ENCODE measurements at regions not wholly inside any gene's neighbourhood (a gene's known extent, or its start where the extent isn't known, plus 50 kb on each side); places are given as distances from the start of the nearest gene placed in this dataset.

DNA sequence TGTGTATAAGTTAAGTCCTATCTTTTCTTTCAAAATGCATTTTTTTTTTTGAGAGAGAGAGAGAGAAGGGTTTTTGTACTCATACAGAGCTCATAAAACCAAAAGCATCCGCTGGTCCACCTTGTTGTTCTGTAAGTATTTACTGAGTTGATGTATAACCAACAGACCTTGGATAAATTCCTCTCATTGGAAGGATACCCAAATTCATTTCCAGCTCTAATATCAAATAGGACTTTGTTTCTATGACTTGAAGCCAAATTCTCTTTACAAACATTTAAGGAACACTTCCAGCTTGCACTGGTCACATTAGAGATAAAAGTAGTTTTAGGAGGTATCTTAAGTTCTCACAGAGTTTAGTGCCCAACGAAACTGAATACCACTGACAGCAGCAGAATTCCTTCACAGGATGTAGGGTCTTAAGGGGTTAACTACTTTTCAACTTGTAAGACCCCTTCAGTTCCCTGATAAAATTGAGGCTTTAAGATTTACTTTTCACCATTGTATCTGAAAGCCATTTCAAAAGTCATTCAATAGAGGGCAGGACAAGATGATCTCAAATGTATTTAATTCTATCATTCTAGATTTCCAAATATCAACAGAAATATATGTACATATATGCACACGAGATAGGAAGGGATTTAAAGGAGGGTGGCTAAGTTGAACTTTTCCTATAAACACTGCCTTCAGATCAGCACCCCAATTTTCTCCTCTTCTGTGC is 1398.5 kb upstream of the CELF4 start:
- H3K4me3 ChIP-seq (ENCODE audit: insufficient read depth, low read depth, low read length), result no peak overlapping the region
- no peaks in the 10 kb centered on the region for H3K36me3 ChIP-seq (replicated peaks; ENCODE audit: control insufficient read depth, insufficient read depth, low read length)
- no peak for DNase-seq
- no peaks in the 10 kb centered on the region for H3K27me3 ChIP-seq (ENCODE audit: control insufficient read depth, insufficient read depth, low read length)

DNA sequence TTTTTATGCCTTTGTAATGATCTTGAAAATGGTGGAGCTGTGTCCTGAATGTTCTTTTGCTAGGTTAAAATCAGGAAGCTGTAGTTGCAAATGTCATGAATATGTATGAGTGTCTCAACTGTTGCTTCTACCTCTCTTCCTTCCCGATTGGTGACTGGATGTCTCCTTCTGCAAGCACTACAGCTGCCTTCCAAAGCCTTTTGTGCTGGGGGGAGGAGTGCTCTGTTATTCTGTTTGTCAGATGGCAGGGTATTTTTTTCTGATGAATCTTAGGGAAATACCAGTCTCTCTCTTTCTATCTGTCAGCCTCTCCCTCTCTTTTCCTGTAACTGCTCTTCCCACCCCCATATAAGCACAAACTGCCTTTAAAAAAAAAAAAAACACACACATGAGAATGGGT is 1396.3 kb upstream of the CELF4 start:
- H3K27me3 ChIP-seq (ENCODE audit: control insufficient read depth, insufficient read depth, low read length), result no peaks in the 10 kb centered on the region
- DNase-seq, result no peak
- no peaks in the 10 kb centered on the region for H3K36me3 ChIP-seq (replicated peaks; ENCODE audit: control insufficient read depth, insufficient read depth, low read length)
- H3K4me3 ChIP-seq (ENCODE audit: insufficient read depth, low read depth, low read length), result no peak overlapping the region

DNA sequence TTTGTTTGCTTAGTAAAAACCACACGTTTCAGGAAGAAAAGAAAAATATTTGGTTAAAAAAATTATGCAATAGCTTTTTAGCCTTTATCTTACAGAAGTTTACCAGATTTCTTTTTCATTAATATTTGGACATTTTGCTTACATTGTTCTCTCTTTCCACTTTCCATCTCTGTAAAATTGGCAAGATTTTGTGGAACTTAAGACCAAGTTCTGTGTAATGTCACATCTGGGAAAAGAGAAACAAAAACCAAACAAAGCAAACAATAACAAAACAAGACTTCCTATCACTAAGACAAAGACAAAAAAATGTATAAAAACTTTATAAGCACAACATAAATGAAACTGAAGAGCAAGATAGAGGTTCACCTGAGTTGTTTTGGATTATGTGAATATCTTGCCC is 1392.1 kb upstream of the CELF4 start:
- DNase-seq, result no peak
- no peaks in the 10 kb centered on the region for H3K36me3 ChIP-seq (replicated peaks; ENCODE audit: control insufficient read depth, insufficient read depth, low read length)

DNA sequence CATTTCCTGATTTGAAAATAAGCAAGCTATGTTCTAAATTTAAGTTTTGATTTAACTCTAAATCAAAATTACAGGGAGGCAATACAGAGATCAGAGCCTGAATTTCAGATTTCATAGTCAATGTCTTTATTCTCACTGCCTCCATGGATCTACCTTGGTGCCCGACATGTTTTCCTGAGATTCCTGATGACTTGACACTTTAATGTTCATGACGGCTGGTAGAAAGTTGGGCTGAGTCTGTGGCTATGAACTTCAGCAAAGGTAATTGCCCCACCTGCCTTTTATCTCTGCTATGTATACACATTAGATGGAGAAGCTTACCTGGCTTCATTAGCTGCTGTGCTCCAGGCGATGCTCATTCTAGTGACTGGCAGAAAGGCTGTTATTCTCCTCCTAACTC is 1390.5 kb upstream of the CELF4 start:
- Histone ChIP-seq H3K4me3 (ENCODE audit: insufficient read depth, low read depth, low read length) (no peak overlapping the region), H3K27me3 (ENCODE audit: control insufficient read depth, insufficient read depth, low read length) (no peaks in the 10 kb centered on the region), H3K36me3 (replicated peaks; ENCODE audit: control insufficient read depth, insufficient read depth, low read length) (no peaks in the 10 kb centered on the region)
- DNase-seq, result no peak

More for the DNA sequence above, 1392.1 kb upstream of the CELF4 start:
- no peak overlapping the region for H3K4me3 ChIP-seq (ENCODE audit: insufficient read depth, low read depth, low read length)
- H3K27me3 ChIP-seq (ENCODE audit: control insufficient read depth, insufficient read depth, low read length), result no peaks in the 10 kb centered on the region

DNA sequence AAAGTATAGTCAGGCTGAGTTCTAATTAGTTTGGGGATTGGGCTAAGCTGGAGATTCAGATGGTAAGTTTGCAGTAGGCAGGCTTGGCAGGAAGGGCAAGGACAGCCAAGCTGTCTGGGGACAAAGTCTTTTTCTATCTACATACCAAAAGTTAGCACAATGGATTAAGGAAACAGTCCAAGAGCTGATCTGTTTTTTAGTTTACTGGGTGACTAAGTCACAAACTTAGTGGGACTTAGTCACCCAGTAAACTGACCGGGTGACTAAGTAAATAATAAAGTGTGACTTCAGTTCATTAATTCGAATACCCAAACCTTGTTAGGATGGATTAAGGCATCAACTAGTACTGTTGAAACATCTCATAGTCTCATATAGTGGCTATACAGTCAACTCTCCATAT is 1386.0 kb upstream of the CELF4 start:
- H3K27me3 ChIP-seq (ENCODE audit: control insufficient read depth, insufficient read depth, low read length), result no peaks in the 10 kb centered on the region
- no peak for DNase-seq
- H3K36me3 ChIP-seq (replicated peaks; ENCODE audit: control insufficient read depth, insufficient read depth, low read length), result no peaks in the 10 kb centered on the region
- no peak overlapping the region for H3K4me3 ChIP-seq (ENCODE audit: insufficient read depth, low read depth, low read length)

DNA sequence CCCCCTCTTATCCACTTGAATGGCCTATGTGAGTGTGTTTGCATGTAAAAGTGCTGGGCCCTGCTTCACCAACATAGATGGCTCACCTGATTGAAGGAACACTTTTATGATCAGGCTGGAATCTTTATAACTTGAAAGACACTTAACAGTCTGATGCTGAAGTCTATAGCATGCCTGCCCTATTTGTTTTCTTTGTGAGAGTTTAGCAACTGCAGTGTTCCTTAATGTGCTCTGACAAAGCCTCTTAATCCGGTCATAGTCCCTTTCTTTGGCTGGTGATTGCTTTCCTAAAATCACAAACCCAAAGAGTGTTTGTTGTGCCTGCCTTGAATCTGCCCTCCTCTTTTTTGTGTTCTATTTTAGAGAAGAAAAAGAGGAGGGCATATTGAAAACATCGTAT is 1382.8 kb upstream of the CELF4 start:
- no peaks in the 10 kb centered on the region for H3K36me3 ChIP-seq (replicated peaks; ENCODE audit: control insufficient read depth, insufficient read depth, low read length)
- no peaks in the 10 kb centered on the region for H3K27me3 ChIP-seq (ENCODE audit: control insufficient read depth, insufficient read depth, low read length)
- no peak for DNase-seq
- no peak overlapping the region for H3K4me3 ChIP-seq (ENCODE audit: insufficient read depth, low read depth, low read length)

DNA sequence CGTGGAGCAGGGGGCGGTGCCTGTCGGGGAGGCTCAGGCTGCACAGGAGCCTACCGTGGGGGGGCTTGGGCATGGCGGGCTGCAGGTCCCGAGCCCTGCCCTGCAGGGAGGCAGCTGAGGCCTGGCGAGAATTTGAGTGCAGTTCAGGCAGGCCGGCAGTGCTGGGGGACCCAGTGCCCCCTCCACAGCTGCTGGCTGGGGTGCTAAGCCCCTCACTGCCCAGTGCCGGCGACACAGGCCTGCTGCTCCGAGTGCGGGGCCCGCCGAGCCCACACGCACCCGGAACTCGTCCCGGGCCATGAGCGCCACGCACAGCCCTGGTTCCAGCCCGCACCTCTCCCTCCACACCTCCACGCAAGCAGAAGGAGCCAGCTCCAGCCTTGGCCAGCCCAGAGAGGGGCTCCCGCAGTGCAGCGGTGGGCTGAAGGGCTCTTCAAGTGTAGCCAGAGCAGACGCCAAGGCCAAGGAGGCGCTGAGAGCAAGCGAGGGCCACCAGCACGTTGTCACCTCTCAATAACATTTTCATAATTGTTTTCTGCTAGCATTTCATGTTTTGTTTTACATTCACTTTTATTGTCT is 1378.9 kb upstream of the CELF4 start:
- Histone ChIP-seq H3K4me3 (ENCODE audit: insufficient read depth, low read depth, low read length) (no peak overlapping the region), H3K36me3 (replicated peaks; ENCODE audit: control insufficient read depth, insufficient read depth, low read length) (no peaks in the 10 kb centered on the region), H3K27me3 (ENCODE audit: control insufficient read depth, insufficient read depth, low read length) (no peaks in the 10 kb centered on the region)
- DNase-seq, result no peak

DNA sequence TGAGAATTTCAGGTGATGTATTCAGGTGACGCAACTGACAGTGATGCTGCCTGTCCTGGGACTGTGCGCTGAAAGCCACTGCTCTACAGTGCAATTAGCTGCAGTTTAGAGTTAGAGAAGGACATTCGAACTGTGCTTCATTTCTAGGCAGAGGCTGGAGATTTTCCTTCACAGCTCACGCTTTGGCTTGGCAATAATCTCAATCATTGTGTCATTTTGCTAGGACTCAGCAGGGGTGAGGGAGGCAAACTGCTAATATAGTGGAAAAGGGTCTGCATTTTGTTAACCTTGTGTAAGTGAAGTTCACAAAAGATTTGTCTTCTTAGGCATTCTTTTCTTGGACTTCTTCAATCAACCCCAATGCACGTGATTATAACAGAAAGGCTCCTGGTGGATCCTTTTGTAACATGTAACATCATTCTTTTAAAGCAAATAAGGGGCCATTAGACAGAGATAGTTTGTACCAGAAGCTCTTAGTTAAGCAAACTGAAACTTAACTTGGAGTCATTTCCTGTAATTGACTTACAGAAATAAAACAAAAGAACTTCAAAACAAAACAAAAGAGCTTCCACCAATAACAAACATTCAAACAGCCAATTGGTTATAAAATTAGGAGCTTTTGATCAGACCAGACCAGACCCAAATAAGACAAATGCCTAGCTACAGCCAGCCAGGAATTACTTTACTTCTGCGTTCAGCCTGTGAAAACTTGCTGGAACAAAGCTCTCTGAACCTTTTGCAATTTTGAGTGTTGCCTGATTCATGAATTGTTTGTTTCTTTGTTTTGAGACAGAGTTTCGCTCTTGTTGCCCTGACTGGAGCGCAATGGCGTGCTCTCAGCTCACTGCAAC is 1376.3 kb upstream of the CELF4 start:
- Histone ChIP-seq H3K36me3 (replicated peaks; ENCODE audit: control insufficient read depth, insufficient read depth, low read length) (no peaks in the 10 kb centered on the region), H3K27me3 (ENCODE audit: control insufficient read depth, insufficient read depth, low read length) (no peaks in the 10 kb centered on the region), H3K4me3 (ENCODE audit: insufficient read depth, low read depth, low read length) (no peak overlapping the region)
- no peak for DNase-seq

DNA sequence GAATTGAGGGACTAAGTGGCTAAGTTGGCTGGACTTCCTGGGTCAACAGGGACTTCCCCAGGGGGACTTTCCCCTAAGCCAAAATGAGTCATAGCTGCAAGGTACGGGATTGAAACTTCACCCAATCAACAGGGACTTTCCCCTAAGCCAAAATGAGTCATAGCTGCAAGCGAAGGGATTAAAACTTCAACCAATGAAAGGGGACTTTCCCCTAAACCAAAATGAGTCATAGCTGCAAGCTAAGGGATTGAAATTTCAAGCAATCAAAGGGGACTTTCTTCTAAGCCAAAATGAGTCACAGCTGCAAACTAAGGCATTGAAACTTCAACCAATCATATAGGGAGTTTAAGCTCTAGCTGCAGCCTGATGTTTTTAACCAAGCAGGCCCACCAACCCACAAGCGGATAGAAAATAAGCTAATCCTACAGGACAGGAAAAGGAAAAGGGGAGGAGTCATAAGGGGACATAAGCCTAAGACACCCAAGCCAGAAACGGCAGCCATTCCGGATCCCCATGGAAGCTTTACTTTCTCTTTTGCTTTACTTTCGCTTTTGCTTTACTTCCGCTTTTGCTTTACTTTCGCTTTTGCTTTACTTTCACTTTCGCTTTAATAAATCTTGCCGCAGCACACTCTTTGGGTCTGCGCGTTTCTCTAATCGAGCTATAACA is 1375.4 kb upstream of the CELF4 start:
- H3K4me3 ChIP-seq (ENCODE audit: insufficient read depth, low read depth, low read length), result no peak overlapping the region
- no peaks in the 10 kb centered on the region for H3K27me3 ChIP-seq (ENCODE audit: control insufficient read depth, insufficient read depth, low read length)
- no peaks in the 10 kb centered on the region for H3K36me3 ChIP-seq (replicated peaks; ENCODE audit: control insufficient read depth, insufficient read depth, low read length)
- DNase-seq, result no peak

DNA sequence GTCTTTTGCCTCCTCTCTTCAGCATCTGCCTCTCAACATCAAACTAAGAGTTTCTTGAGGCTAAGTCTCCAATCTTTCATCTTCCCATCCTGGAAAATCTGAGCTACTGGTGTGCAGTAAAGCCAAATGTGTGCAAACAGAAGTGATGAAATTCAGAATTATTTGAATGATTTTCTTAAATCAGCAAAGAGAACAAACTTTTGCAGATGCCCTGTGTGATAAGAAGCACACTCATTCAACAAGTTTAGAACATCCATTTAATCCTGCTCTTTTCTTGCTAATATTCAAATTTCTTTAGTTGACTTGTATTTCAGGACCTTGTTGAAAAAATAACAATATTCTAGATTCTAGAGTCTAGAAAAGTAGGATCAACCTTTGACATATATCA is 1374.9 kb upstream of the CELF4 start:
- Histone ChIP-seq H3K27me3 (ENCODE audit: control insufficient read depth, insufficient read depth, low read length) (no peaks in the 10 kb centered on the region), H3K36me3 (replicated peaks; ENCODE audit: control insufficient read depth, insufficient read depth, low read length) (no peaks in the 10 kb centered on the region), H3K4me3 (ENCODE audit: insufficient read depth, low read depth, low read length) (no peak overlapping the region)
- DNase-seq, result no peak

DNA sequence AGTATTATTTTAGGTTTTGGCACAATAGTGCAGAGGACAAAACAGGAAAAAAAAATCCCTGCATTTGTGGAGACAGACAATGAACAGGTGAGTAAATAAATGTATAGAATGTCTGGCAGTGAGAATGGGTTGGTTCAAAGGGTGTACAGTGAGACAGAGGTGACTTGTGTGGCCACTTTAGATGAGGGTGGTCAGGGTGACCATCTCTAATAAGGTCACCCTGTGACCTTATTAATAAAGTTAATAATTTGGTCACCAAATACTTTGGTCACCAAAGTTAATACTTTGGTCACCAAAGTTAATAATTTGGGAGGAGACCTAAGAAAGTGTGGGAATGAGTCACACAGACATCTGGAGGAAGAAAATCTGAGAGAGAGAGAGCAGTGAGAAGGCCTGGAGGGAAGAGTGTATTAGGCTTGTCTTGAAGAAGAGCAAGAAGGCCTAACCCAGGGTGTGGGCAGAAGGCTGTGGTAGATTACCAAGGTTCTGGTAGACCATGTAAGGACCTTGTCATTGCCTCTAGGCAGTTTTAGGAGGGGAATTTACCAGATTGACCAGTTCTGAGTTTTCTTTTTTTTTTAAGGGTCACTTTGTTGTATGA is 1368.4 kb upstream of the CELF4 start:
- Histone ChIP-seq H3K36me3 (replicated peaks; ENCODE audit: control insufficient read depth, insufficient read depth, low read length) (no peaks in the 10 kb centered on the region), H3K4me3 (ENCODE audit: insufficient read depth, low read depth, low read length) (no peak overlapping the region), H3K27me3 (ENCODE audit: control insufficient read depth, insufficient read depth, low read length) (no peaks in the 10 kb centered on the region)
- DNase-seq, result no peak

DNA sequence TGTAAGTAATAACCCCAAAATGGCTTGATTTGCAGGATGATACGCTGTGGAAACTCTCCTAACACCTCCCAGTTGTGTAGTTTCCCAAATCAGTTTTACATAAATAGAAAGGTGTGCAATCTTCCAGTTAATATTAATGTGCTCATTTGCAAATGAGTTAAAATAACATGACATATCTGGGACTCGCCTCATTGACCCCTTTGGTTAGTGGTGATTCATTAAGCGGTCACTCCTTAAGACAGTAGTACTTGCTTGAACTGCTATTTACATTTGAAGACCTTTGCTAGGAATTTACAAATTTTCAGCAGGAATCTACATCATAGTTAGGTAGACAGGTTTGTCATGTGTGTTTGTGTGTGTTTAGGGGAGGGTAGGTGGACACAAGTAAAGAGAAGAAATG is 1367.7 kb upstream of the CELF4 start:
- no peaks in the 10 kb centered on the region for H3K36me3 ChIP-seq (replicated peaks; ENCODE audit: control insufficient read depth, insufficient read depth, low read length)
- H3K27me3 ChIP-seq (ENCODE audit: control insufficient read depth, insufficient read depth, low read length), result no peaks in the 10 kb centered on the region
- no peak overlapping the region for H3K4me3 ChIP-seq (ENCODE audit: insufficient read depth, low read depth, low read length)
- DNase-seq, result no peak

DNA sequence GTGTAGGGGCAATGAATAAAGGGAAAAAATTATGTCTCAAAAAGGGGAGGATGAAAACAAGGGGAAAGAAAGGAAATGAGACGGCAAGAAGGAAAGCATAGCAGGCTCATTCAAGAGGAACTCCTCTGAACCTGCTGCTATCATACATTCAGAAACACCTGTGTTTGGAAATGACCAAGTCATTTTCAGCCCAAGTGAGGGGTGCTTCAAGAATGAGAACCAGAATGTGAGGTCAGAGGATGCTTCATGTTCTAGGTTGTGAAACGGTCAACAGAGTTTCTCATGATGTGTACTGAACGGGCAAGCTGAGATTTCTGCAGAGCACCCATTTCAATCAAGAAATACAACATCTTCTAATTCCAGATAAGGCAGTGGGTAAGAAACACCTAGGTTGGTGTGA is 1367.2 kb upstream of the CELF4 start:
- DNase-seq, result no peak
- H3K36me3 ChIP-seq (replicated peaks; ENCODE audit: control insufficient read depth, insufficient read depth, low read length), result no peaks in the 10 kb centered on the region
- H3K27me3 ChIP-seq (ENCODE audit: control insufficient read depth, insufficient read depth, low read length), result no peaks in the 10 kb centered on the region
- H3K4me3 ChIP-seq (ENCODE audit: insufficient read depth, low read depth, low read length), result no peak overlapping the region

DNA sequence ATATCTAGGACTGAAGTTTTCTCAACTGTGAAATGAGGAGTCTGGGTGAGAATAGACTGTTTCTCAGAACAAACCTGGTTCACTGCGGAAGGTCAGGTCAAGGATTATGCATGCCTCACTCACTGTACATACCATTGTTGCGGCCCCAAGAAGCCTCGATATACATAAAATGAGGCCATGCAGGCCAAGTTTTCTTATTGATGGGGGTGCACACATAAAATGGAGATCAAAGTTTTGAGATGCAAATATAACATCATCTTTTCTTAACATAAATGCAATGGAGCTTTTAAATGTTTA is 1366.1 kb upstream of the CELF4 start:
- H3K36me3 ChIP-seq (replicated peaks; ENCODE audit: control insufficient read depth, insufficient read depth, low read length), result no peaks in the 10 kb centered on the region
- no peak overlapping the region for H3K4me3 ChIP-seq (ENCODE audit: insufficient read depth, low read depth, low read length)
- no peaks in the 10 kb centered on the region for H3K27me3 ChIP-seq (ENCODE audit: control insufficient read depth, insufficient read depth, low read length)
- DNase-seq, result no peak
